HG02870 (cell line): ENCODE measurements at regions not wholly inside any gene's neighbourhood (a gene's known extent, or its start where the extent isn't known, plus 50 kb on each side); places are given as distances from the start of the nearest gene placed in this dataset.
"Not testable (repeated sequence)": the region's sequence is repeated elsewhere in the genome, so short reads cannot be mapped to it uniquely, and the experiment has no call there.

Experiments used
- ATAC-seq: cut with Tn5 transposase; IDR thresholded peaks from one replicate; pipeline ENCODE4 v1.9.1; 2021; ENCODE audit warnings: mild to moderate bottlenecking, moderate library complexity; ENCODE audit not compliant: unreplicated experiment

GRCh38 chr7:123324283-123324682, 124.5 kb upstream of the SLC13A1 start:
- ATAC-seq: no peak

- no peak for ATAC-seq
Observed at GRCh38 chr7:123323689-123324088, 123.9 kb upstream of the SLC13A1 start.

- ATAC-seq: not testable (repeated sequence)
Observed at GRCh38 chr7:123321578-123321977, 121.8 kb upstream of the SLC13A1 start.

GRCh38 chr7:123319911-123320310, 120.1 kb upstream of the SLC13A1 start:
- no peak for ATAC-seq

GRCh38 chr7:123314886-123315285, 115.1 kb upstream of the SLC13A1 start:
- no peak for ATAC-seq

- ATAC-seq: no peak
Observed at GRCh38 chr7:123308254-123308951, 108.6 kb upstream of the SLC13A1 start.

- ATAC-seq: no peak
Observed at GRCh38 chr7:123305840-123306375, 106.1 kb upstream of the SLC13A1 start.

- no peak for ATAC-seq
Observed at GRCh38 chr7:123303926-123304325, 104.2 kb upstream of the SLC13A1 start.

- ATAC-seq: no peak
Observed at GRCh38 chr7:123296965-123297364, 97.2 kb upstream of the SLC13A1 start.

GRCh38 chr7:123293710-123294109, 93.9 kb upstream of the SLC13A1 start:
- ATAC-seq: no peak

- no peak for ATAC-seq
Observed at GRCh38 chr7:123292227-123292626, 92.5 kb upstream of the SLC13A1 start.

- no peak for ATAC-seq
Observed at GRCh38 chr7:123289200-123289599, 89.4 kb upstream of the SLC13A1 start.

GRCh38 chr7:123285076-123285700, 85.4 kb upstream of the SLC13A1 start:
- ATAC-seq: no peak

GRCh38 chr7:123283373-123283772, 83.6 kb upstream of the SLC13A1 start:
- no peak for ATAC-seq

- no peak for ATAC-seq
Observed at GRCh38 chr7:123282181-123282580, 82.4 kb upstream of the SLC13A1 start.

- no peak for ATAC-seq
Observed at GRCh38 chr7:123279949-123280348, 80.2 kb upstream of the SLC13A1 start.

- no peak for ATAC-seq
Observed at GRCh38 chr7:123275036-123275753, 75.4 kb upstream of the SLC13A1 start.

- no peak for ATAC-seq
Observed at GRCh38 chr7:123273185-123273584, 73.4 kb upstream of the SLC13A1 start.

- ATAC-seq: no peak
Observed at GRCh38 chr7:123271856-123272255, 72.1 kb upstream of the SLC13A1 start.

GRCh38 chr7:123271231-123271630, 71.5 kb upstream of the SLC13A1 start:
- ATAC-seq: no peak

GRCh38 chr7:123270570-123270969, 70.8 kb upstream of the SLC13A1 start:
- no peak for ATAC-seq

- ATAC-seq: no peak
Observed at GRCh38 chr7:123265853-123266252, 66.1 kb upstream of the SLC13A1 start.
